COR-L47 (cell line): ENCODE measurements at regions not wholly inside any gene's neighbourhood (a gene's known extent, or its start where the extent isn't known, plus 50 kb on each side); places are given as distances from the start of the nearest gene placed in this dataset.

ENCODE experiments used
- DNase-seq: peaks from one replicate; lab custom pipeline; 2025; lab: John Stamatoyannopoulos, UW

GRCh38 chr11:97964332-97965004, 1056.3 kb upstream of the CNTN5 start:
- no peak for DNase-seq

GRCh38 chr11:97965849-97966646, 1054.7 kb upstream of the CNTN5 start:
- DNase-seq, result no peak

GRCh38 chr11:97966901-97967300, 1053.8 kb upstream of the CNTN5 start:
- no peak for DNase-seq

- no peak for DNase-seq
Observed at GRCh38 chr11:97968071-97968470, 1052.7 kb upstream of the CNTN5 start.

GRCh38 chr11:97972731-97973130, 1048.0 kb upstream of the CNTN5 start:
- no peak for DNase-seq

GRCh38 chr11:97973352-97973857, 1047.3 kb upstream of the CNTN5 start:
- no peak for DNase-seq

- DNase-seq, result no peak
Observed at GRCh38 chr11:97974798-97975498, 1045.8 kb upstream of the CNTN5 start.

- no peak for DNase-seq
Observed at GRCh38 chr11:97977726-97978125, 1043.0 kb upstream of the CNTN5 start.

- no peak for DNase-seq
Observed at GRCh38 chr11:97979741-97980140, 1041.0 kb upstream of the CNTN5 start.

GRCh38 chr11:97982512-97982911, 1038.2 kb upstream of the CNTN5 start:
- no peak for DNase-seq

GRCh38 chr11:97989121-97989520, 1031.6 kb upstream of the CNTN5 start:
- no peak for DNase-seq

GRCh38 chr11:97990162-97990920, 1030.4 kb upstream of the CNTN5 start:
- DNase-seq, result no peak

- no peak for DNase-seq
Observed at GRCh38 chr11:97993562-97993961, 1027.2 kb upstream of the CNTN5 start.

GRCh38 chr11:97995874-97996273, 1024.9 kb upstream of the CNTN5 start:
- DNase-seq, result no peak

- no peak for DNase-seq
Observed at GRCh38 chr11:97996762-97997161, 1024.0 kb upstream of the CNTN5 start.

GRCh38 chr11:98003606-98004371, 1017.0 kb upstream of the CNTN5 start:
- no peak for DNase-seq

- DNase-seq, result no peak
Observed at GRCh38 chr11:98007072-98007471, 1013.7 kb upstream of the CNTN5 start.

GRCh38 chr11:98027652-98028051, 993.1 kb upstream of the CNTN5 start:
- DNase-seq, result no peak

GRCh38 chr11:98029832-98030231, 990.9 kb upstream of the CNTN5 start:
- no peak for DNase-seq

- DNase-seq, result no peak
Observed at GRCh38 chr11:98036810-98037209, 983.9 kb upstream of the CNTN5 start.
